ENCODE measurements at regions not wholly inside any gene's neighbourhood (a gene's known extent, or its start where the extent isn't known, plus 50 kb on each side); places are given as distances from the start of the nearest gene placed in this dataset.
A peak's percentile ranks its signal among the peaks of the same experiment; 100 is the strongest.
"Not testable (repeated sequence)": the region's sequence is repeated elsewhere in the genome, so short reads cannot be mapped to it uniquely, and the experiment has no call there.

- no peak for DNase-seq (ENCODE audit: low read depth)
- Histone ChIP-seq H3K4me3 (ENCODE audit: low read depth, low read length) (no peak overlapping the region), H3K36me3 (ENCODE audit: control insufficient read depth, insufficient read depth, low read length) (no peaks in the 10 kb centered on the region), H3K27me3 (ENCODE audit: control insufficient read depth, insufficient read depth, low read length) (no peaks in the 10 kb centered on the region)
- no peak for TF ChIP-seq CTCF (IDR thresholded peaks at IDR 0.05; ENCODE audit: insufficient read depth, low read length, poor library complexity, severe bottlenecking)
Observed at GRCh38 chr10:8361510-8361844, 307.0 kb downstream of the GATA3 start.

GRCh38 chr10:8365935-8366911 lies 311.7 kb downstream of the GATA3 start:
- Histone ChIP-seq H3K27me3 (ENCODE audit: control insufficient read depth, insufficient read depth, low read length) (no peaks in the 10 kb centered on the region), H3K36me3 (ENCODE audit: control insufficient read depth, insufficient read depth, low read length) (no peaks in the 10 kb centered on the region), H3K4me3 (ENCODE audit: low read depth, low read length) (no peak overlapping the region)
- TF ChIP-seq CTCF (IDR thresholded peaks at IDR 0.05; ENCODE audit: insufficient read depth, low read length, poor library complexity, severe bottlenecking): no peak
- peak; percentile 61 for DNase-seq (ENCODE audit: low read depth)

- H3K36me3 ChIP-seq (ENCODE audit: control insufficient read depth, insufficient read depth, low read length); DNase-seq (ENCODE audit: low read depth); H3K4me3 ChIP-seq (ENCODE audit: low read depth, low read length); H3K27me3 ChIP-seq (ENCODE audit: control insufficient read depth, insufficient read depth, low read length): not testable (repeated sequence)
Observed at GRCh38 chr10:8367672-8368411, 313.4 kb downstream of the GATA3 start.

GRCh38 chr10:8369666-8370065 lies 315.2 kb downstream of the GATA3 start:
- H3K27me3 ChIP-seq (ENCODE audit: control insufficient read depth, insufficient read depth, low read length): no peaks in the 10 kb centered on the region
- no peak for TF ChIP-seq CTCF (IDR thresholded peaks at IDR 0.05; ENCODE audit: insufficient read depth, low read length, poor library complexity, severe bottlenecking)
- no peaks in the 10 kb centered on the region for H3K36me3 ChIP-seq (ENCODE audit: control insufficient read depth, insufficient read depth, low read length)
- DNase-seq (ENCODE audit: low read depth): no peak
- no peak overlapping the region for H3K4me3 ChIP-seq (ENCODE audit: low read depth, low read length)

GRCh38 chr10:8374334-8374733 lies 319.8 kb downstream of the GATA3 start:
- DNase-seq (ENCODE audit: low read depth): no peak
- no peaks in the 10 kb centered on the region for H3K27me3 ChIP-seq (ENCODE audit: control insufficient read depth, insufficient read depth, low read length)
- H3K36me3 ChIP-seq (ENCODE audit: control insufficient read depth, insufficient read depth, low read length): no peaks in the 10 kb centered on the region
- no peak overlapping the region for H3K4me3 ChIP-seq (ENCODE audit: low read depth, low read length)
- TF ChIP-seq CTCF (IDR thresholded peaks at IDR 0.05; ENCODE audit: insufficient read depth, low read length, poor library complexity, severe bottlenecking): no peak

- Histone ChIP-seq H3K36me3 (ENCODE audit: control insufficient read depth, insufficient read depth, low read length) (no peaks in the 10 kb centered on the region), H3K4me3 (ENCODE audit: low read depth, low read length) (no peak overlapping the region), H3K27me3 (ENCODE audit: control insufficient read depth, insufficient read depth, low read length) (no peaks in the 10 kb centered on the region)
- no peak for DNase-seq (ENCODE audit: low read depth)
- TF ChIP-seq CTCF (IDR thresholded peaks at IDR 0.05; ENCODE audit: insufficient read depth, low read length, poor library complexity, severe bottlenecking): no peak
Observed at GRCh38 chr10:8375137-8375536, 320.6 kb downstream of the GATA3 start.

Measured in kidney epithelial cell (primary cell).